DOHH2 (cell line): ENCODE measurements at regions not wholly inside any gene's neighbourhood (a gene's known extent, or its start where the extent isn't known, plus 50 kb on each side); places are given as distances from the start of the nearest gene placed in this dataset.

Experiments
- H3F3A ChIP-seq: fragments of 200-600 bp; sonication (generic), shearing (Covaris generic); 2 replicates; pipeline ENCODE4 v1.6.0; 2016; ENCODE audit warnings: antibody characterized with exemption, mild to moderate bottlenecking; ENCODE audit not compliant: control insufficient read depth, insufficient read depth
- H3K27ac ChIP-seq: fragments of 200-600 bp; sonication (generic); 2 replicates; pipeline ENCODE4 v1.5.1; 2014; ENCODE audit warnings: low read depth, mild to moderate bottlenecking, low read length, moderate library complexity
- H3K27me3 ChIP-seq: fragments of 200-600 bp; sonication (generic); 2 replicates; pipeline ENCODE4 v1.6.1; 2014; ENCODE audit warnings: mild to moderate bottlenecking, low read length, mixed read lengths; ENCODE audit not compliant: control insufficient read depth
- H3K36me3 ChIP-seq: fragments of 200-600 bp; sonication (generic); 2 replicates; pipeline ENCODE4 v1.6.1; 2014; ENCODE audit warnings: mild to moderate bottlenecking, low read length, moderate library complexity, mixed read lengths; ENCODE audit not compliant: control insufficient read depth
- H3K4me1 ChIP-seq: fragments of 200-600 bp; sonication (generic); 2 replicates; pipeline ENCODE4 v1.6.1; 2014; ENCODE audit warnings: mild to moderate bottlenecking, low read length, mixed read lengths; ENCODE audit not compliant: control insufficient read depth
- H3K4me2 ChIP-seq: fragments of 200-600 bp; sonication (generic); 2 replicates; pipeline ENCODE4 v1.6.0; 2014; ENCODE audit warnings: mild to moderate bottlenecking, low read length, moderate library complexity
- H3K4me3 ChIP-seq: fragments of 200-600 bp; sonication (generic); 2 replicates; pipeline ENCODE4 v1.5.1; 2014; ENCODE audit warnings: mild to moderate bottlenecking, low read length, mixed read lengths
- H3K79me2 ChIP-seq: fragments of 200-600 bp; sonication (generic); 2 replicates; pipeline ENCODE4 v1.6.1; 2014; ENCODE audit warnings: mild to moderate bottlenecking, low read length, mixed read lengths; ENCODE audit not compliant: control insufficient read depth
- H3K9me2 ChIP-seq: fragments of 200-600 bp; sonication (generic); replicated peaks from 2 replicates; pipeline ENCODE4 v1.6.1; 2014; ENCODE audit warnings: mild to moderate bottlenecking, low read length, mixed read lengths; ENCODE audit not compliant: control insufficient read depth
- H3K9me3 ChIP-seq: fragments of 200-600 bp; sonication (generic); 2 replicates; pipeline ENCODE4 v1.6.1; 2014; ENCODE audit warnings: antibody characterized with exemption, low read length, mixed read lengths; ENCODE audit not compliant: control insufficient read depth, insufficient read depth
- H4K20me1 ChIP-seq: fragments of 200-600 bp; sonication (generic); 2 replicates; pipeline ENCODE4 v1.6.0; 2014; ENCODE audit warnings: low read depth, mild to moderate bottlenecking, antibody characterized with exemption, low read length, moderate library complexity; ENCODE audit not compliant: control insufficient read depth, insufficient read depth
- CTCF ChIP-seq: fragments of 200-600 bp; sonication (generic); IDR thresholded peaks from one replicate; pipeline ENCODE4 v1.5.1; 2014; ENCODE audit warnings: antibody characterized with exemption, mild to moderate bottlenecking, low read depth, low read length; ENCODE audit not compliant: poor library complexity, severe bottlenecking
- EZH2phosphoT487 ChIP-seq: fragments of 200-600 bp; sonication (generic); IDR thresholded peaks from 2 replicates; pipeline ENCODE4 v1.6.1; 2017; ENCODE audit warnings: borderline replicate concordance, mild to moderate bottlenecking, antibody characterized with exemption, low read length, moderate library complexity, mixed read lengths

GRCh38 chr19:29401712-29402421 lies 123.9 kb upstream of the VSTM2B start:
- no peaks in the 10 kb centered on the region for H3K9me3 ChIP-seq

GRCh38 chr19:29402563-29402962 lies 123.2 kb upstream of the VSTM2B start:
- Histone ChIP-seq H3K9me2 (no peaks in the 10 kb centered on the region), H3K79me2 (no peaks in the 10 kb centered on the region), H3K4me3 (no peak overlapping the region), H3K4me2 (no peak overlapping the region), H3K4me1 (no peaks in the 10 kb centered on the region), H4K20me1 (no peaks in the 10 kb centered on the region), H3K27me3 (no peaks in the 10 kb centered on the region), H3F3A (no peaks in the 10 kb centered on the region), H3K36me3 (no peaks in the 10 kb centered on the region), H3K9me3 (no peaks in the 10 kb centered on the region), H3K27ac (no peak overlapping the region)
- no peak for TF ChIP-seq CTCF
- no peak for TF ChIP-seq EZH2phosphoT487

More at GRCh38 chr19:29401712-29402421, 123.9 kb upstream of the VSTM2B start:
- Histone ChIP-seq H3K27me3 (no peaks in the 10 kb centered on the region), H3F3A (no peaks in the 10 kb centered on the region), H3K9me2 (no peaks in the 10 kb centered on the region), H3K79me2 (no peaks in the 10 kb centered on the region), H3K4me2 (no peak overlapping the region), H3K4me1 (no peaks in the 10 kb centered on the region), H3K36me3 (no peaks in the 10 kb centered on the region), H3K27ac (no peak overlapping the region), H3K4me3 (no peak overlapping the region), H4K20me1 (no peaks in the 10 kb centered on the region)
- TF ChIP-seq CTCF = no peak
- no peak for TF ChIP-seq EZH2phosphoT487

- Histone ChIP-seq H3K9me2 (no peaks in the 10 kb centered on the region), H3K27me3 (no peaks in the 10 kb centered on the region)
Observed at GRCh38 chr19:29404015-29404414, 121.8 kb upstream of the VSTM2B start.

More at GRCh38 chr19:29404015-29404414, 121.8 kb upstream of the VSTM2B start:
- Histone ChIP-seq H4K20me1 (no peaks in the 10 kb centered on the region), H3K36me3 (no peaks in the 10 kb centered on the region), H3K4me3 (no peak overlapping the region), H3K4me2 (no peak overlapping the region), H3K79me2 (no peaks in the 10 kb centered on the region), H3K27ac (no peak overlapping the region), H3F3A (no peaks in the 10 kb centered on the region), H3K4me1 (no peaks in the 10 kb centered on the region), H3K9me3 (no peaks in the 10 kb centered on the region)
- TF ChIP-seq CTCF (no peak), EZH2phosphoT487 (no peak)
